ENCODE measurements at regions not wholly inside any gene's neighbourhood (a gene's known extent, or its start where the extent isn't known, plus 50 kb on each side); places are given as distances from the start of the nearest gene placed in this dataset.

- Histone ChIP-seq H3K9me3 (ENCODE audit: low read depth) (no peaks in the 10 kb centered on the region), H3K4me2 (ENCODE audit: unreplicated experiment) (no peak overlapping the region), H3K36me3 (ENCODE audit: low read depth) (no peaks in the 10 kb centered on the region), H2AFZ (no peak overlapping the region), H3K9ac (no peak overlapping the region), H3K27me3 (replicated peaks; ENCODE audit: insufficient read depth) (no peaks in the 10 kb centered on the region), H3K4me3 (no peak overlapping the region), H3K4me1 (ENCODE audit: insufficient read depth) (no peaks in the 10 kb centered on the region), H3K9me2 (ENCODE audit: insufficient read depth) (no peaks in the 10 kb centered on the region), H4K20me1 (ENCODE audit: insufficient read depth) (no peaks in the 10 kb centered on the region), H3K27ac (no peak overlapping the region), H3K79me2 (ENCODE audit: insufficient read depth) (no peaks in the 10 kb centered on the region), H3F3A (ENCODE audit: insufficient read depth) (no peaks in the 10 kb centered on the region)
- TF ChIP-seq EZH2 (IDR thresholded peaks at IDR 0.05; ENCODE audit: insufficient read depth, poor library complexity, severe bottlenecking) (no peak), EZH2phosphoT487 (IDR thresholded peaks at IDR 0.05; ENCODE audit: insufficient read depth, low read depth) (no peak)
- 33 to 50% methylated on average over 2 of the region's 2 CpGs for WGBS, 2 experiments (ENCODE audit: low coverage in 1 of 2, low lambda C conversion rate in 2 of 2, missing lambda C conversion rate in 2 of 2)
- in situ Hi-C loops (cut with MboI) = no loop called here
- DNase-seq = no peak
These were observed 1123.7 kb upstream of the NCAM2 start for GRCh38 chr21:19874521-19874920.

- Histone ChIP-seq H3K36me3 (ENCODE audit: low read depth) (no peaks in the 10 kb centered on the region), H3K27ac (no peak overlapping the region), H3K79me2 (ENCODE audit: insufficient read depth) (no peaks in the 10 kb centered on the region), H3K27me3 (replicated peaks; ENCODE audit: insufficient read depth) (no peaks in the 10 kb centered on the region), H4K20me1 (ENCODE audit: insufficient read depth) (no peaks in the 10 kb centered on the region), H3K4me2 (ENCODE audit: unreplicated experiment) (no peak overlapping the region), H2AFZ (no peak overlapping the region), H3F3A (ENCODE audit: insufficient read depth) (no peaks in the 10 kb centered on the region), H3K9ac (no peak overlapping the region), H3K9me3 (ENCODE audit: low read depth) (no peaks in the 10 kb centered on the region), H3K4me1 (ENCODE audit: insufficient read depth) (no peaks in the 10 kb centered on the region), H3K4me3 (no peak overlapping the region), H3K9me2 (ENCODE audit: insufficient read depth) (no peaks in the 10 kb centered on the region)
- no peak for DNase-seq
- in situ Hi-C loops (cut with MboI) = no loop called here
- TF ChIP-seq EZH2 (IDR thresholded peaks at IDR 0.05; ENCODE audit: insufficient read depth, poor library complexity, severe bottlenecking) (no peak), EZH2phosphoT487 (IDR thresholded peaks at IDR 0.05; ENCODE audit: insufficient read depth, low read depth) (no peak)
- WGBS, 2 experiments (ENCODE audit: low coverage in 1 of 2, low lambda C conversion rate in 2 of 2, missing lambda C conversion rate in 2 of 2) = 40 to 45% methylated on average over 3 of the region's 3 CpGs
These were observed 1120.1 kb upstream of the NCAM2 start for GRCh38 chr21:19878133-19878532.

GRCh38 chr21:19899645-19900044, 1098.6 kb upstream of the NCAM2 start:
- Histone ChIP-seq H2AFZ (no peak overlapping the region), H3K27ac (no peak overlapping the region), H3K4me1 (ENCODE audit: insufficient read depth) (no peaks in the 10 kb centered on the region), H3K79me2 (ENCODE audit: insufficient read depth) (no peaks in the 10 kb centered on the region), H3K9me2 (ENCODE audit: insufficient read depth) (no peaks in the 10 kb centered on the region), H3K4me2 (ENCODE audit: unreplicated experiment) (no peak overlapping the region), H3F3A (ENCODE audit: insufficient read depth) (no peaks in the 10 kb centered on the region), H3K9me3 (ENCODE audit: low read depth) (no peaks in the 10 kb centered on the region), H3K4me3 (no peak overlapping the region), H3K9ac (no peak overlapping the region), H3K27me3 (replicated peaks; ENCODE audit: insufficient read depth) (no peaks in the 10 kb centered on the region), H3K36me3 (ENCODE audit: low read depth) (no peaks in the 10 kb centered on the region), H4K20me1 (ENCODE audit: insufficient read depth) (no peaks in the 10 kb centered on the region)
- 75 to 79% methylated on average over 11 of the region's 11 CpGs for WGBS, 2 experiments (ENCODE audit: low coverage in 1 of 2, low lambda C conversion rate in 2 of 2, missing lambda C conversion rate in 2 of 2)
- in situ Hi-C loops (cut with MboI) = no loop called here
- TF ChIP-seq EZH2phosphoT487 (IDR thresholded peaks at IDR 0.05; ENCODE audit: insufficient read depth, low read depth) = no peak
- no peak for TF ChIP-seq EZH2 (IDR thresholded peaks at IDR 0.05; ENCODE audit: insufficient read depth, poor library complexity, severe bottlenecking)
- DNase-seq = no peak

- Histone ChIP-seq H3K36me3 (ENCODE audit: low read depth) (no peaks in the 10 kb centered on the region), H3K9me3 (ENCODE audit: low read depth) (no peaks in the 10 kb centered on the region), H4K20me1 (ENCODE audit: insufficient read depth) (no peaks in the 10 kb centered on the region), H3K9me2 (ENCODE audit: insufficient read depth) (no peaks in the 10 kb centered on the region), H3K4me3 (no peak overlapping the region), H3K27ac (no peak overlapping the region), H3K9ac (no peak overlapping the region), H3K79me2 (ENCODE audit: insufficient read depth) (no peaks in the 10 kb centered on the region), H3K4me2 (ENCODE audit: unreplicated experiment) (no peak overlapping the region), H3K27me3 (replicated peaks; ENCODE audit: insufficient read depth) (no peaks in the 10 kb centered on the region), H2AFZ (no peak overlapping the region), H3F3A (ENCODE audit: insufficient read depth) (no peaks in the 10 kb centered on the region), H3K4me1 (ENCODE audit: insufficient read depth) (no peaks in the 10 kb centered on the region)
- DNase-seq = no peak
- 59 to 63% methylated on average over 8 to 10 of the region's 10 CpGs for WGBS, 2 experiments (ENCODE audit: low coverage in 1 of 2, low lambda C conversion rate in 2 of 2, missing lambda C conversion rate in 2 of 2)
- no peak for TF ChIP-seq EZH2 (IDR thresholded peaks at IDR 0.05; ENCODE audit: insufficient read depth, poor library complexity, severe bottlenecking)
- no peak for TF ChIP-seq EZH2phosphoT487 (IDR thresholded peaks at IDR 0.05; ENCODE audit: insufficient read depth, low read depth)
- in situ Hi-C loops (cut with MboI) = no loop called here
These were observed 1098.1 kb upstream of the NCAM2 start for GRCh38 chr21:19900149-19900548.

GRCh38 chr21:19908390-19908789, 1089.8 kb upstream of the NCAM2 start:
- Histone ChIP-seq H3K4me3 (no peak overlapping the region), H3K4me1 (ENCODE audit: insufficient read depth) (no peaks in the 10 kb centered on the region), H3K36me3 (ENCODE audit: low read depth) (no peaks in the 10 kb centered on the region), H3K9me3 (ENCODE audit: low read depth) (no peaks in the 10 kb centered on the region), H3K79me2 (ENCODE audit: insufficient read depth) (no peaks in the 10 kb centered on the region), H3F3A (ENCODE audit: insufficient read depth) (no peaks in the 10 kb centered on the region), H2AFZ (no peak overlapping the region), H3K27ac (no peak overlapping the region), H4K20me1 (ENCODE audit: insufficient read depth) (no peaks in the 10 kb centered on the region), H3K9ac (no peak overlapping the region), H3K27me3 (replicated peaks; ENCODE audit: insufficient read depth) (no peaks in the 10 kb centered on the region), H3K9me2 (ENCODE audit: insufficient read depth) (no peaks in the 10 kb centered on the region), H3K4me2 (ENCODE audit: unreplicated experiment) (no peak overlapping the region)
- in situ Hi-C loops (cut with MboI) = no loop called here
- 18 to 23% methylated on average over 1 of the region's 1 CpG for WGBS, 2 experiments (ENCODE audit: low coverage in 1 of 2, low lambda C conversion rate in 2 of 2, missing lambda C conversion rate in 2 of 2)
- no peak for DNase-seq
- TF ChIP-seq EZH2 (IDR thresholded peaks at IDR 0.05; ENCODE audit: insufficient read depth, poor library complexity, severe bottlenecking) (no peak), EZH2phosphoT487 (IDR thresholded peaks at IDR 0.05; ENCODE audit: insufficient read depth, low read depth) (no peak)
